NB4 (cell line): ENCODE measurements at regions not wholly inside any gene's neighbourhood (a gene's known extent, or its start where the extent isn't known, plus 50 kb on each side); places are given as distances from the start of the nearest gene placed in this dataset.

Experiments used
- DNase-seq: peaks from one replicate; pipeline ENCODE4 v3.0.0; 2010; ENCODE audit warnings: low read depth
- H3K4me3 ChIP-seq: one replicate; pipeline ENCODE4 v1.5.1; 2011; ENCODE audit warnings: mild to moderate bottlenecking, low read depth, low read length, moderate library complexity
- CTCF ChIP-seq: IDR thresholded peaks from one replicate; pipeline ENCODE4 v1.5.1; 2012; ENCODE audit warnings: low read depth, low read length
- MAX ChIP-seq: IDR thresholded peaks from 2 replicates; pipeline ENCODE4 v1.6.1; 2011; ENCODE audit warnings: low read depth, low read length
- MYC ChIP-seq: IDR thresholded peaks from 2 replicates; pipeline ENCODE4 v1.6.1; 2011; ENCODE audit warnings: low read depth, low read length
- POLR2A ChIP-seq: IDR thresholded peaks from 2 replicates; pipeline ENCODE4 v1.6.1; 2011; ENCODE audit warnings: mild to moderate bottlenecking; ENCODE audit not compliant: insufficient read length; ENCODE audit errors: extremely low read depth

- TF ChIP-seq MYC = no peak
- DNase-seq = no peak
- no peak overlapping the region for H3K4me3 ChIP-seq
Measured at GRCh38 chr3:88267-88666, 108.3 kb upstream of the CHL1 start.

- TF ChIP-seq CTCF (no peak), POLR2A (no peak)
- no peak for DNase-seq
- no peak overlapping the region for H3K4me3 ChIP-seq
Measured at GRCh38 chr3:93746-94145, 102.8 kb upstream of the CHL1 start.

GRCh38 chr3:96259-96658 is 100.3 kb upstream of the CHL1 start:
- H3K4me3 ChIP-seq = no peak overlapping the region
- no peak for DNase-seq
- TF ChIP-seq POLR2A (no peak), MYC (no peak), MAX (no peak), CTCF (no peak)

GRCh38 chr3:97417-98258 is 98.9 kb upstream of the CHL1 start:
- no peak for DNase-seq
- no peak overlapping the region for H3K4me3 ChIP-seq
- TF ChIP-seq POLR2A = no peak
- no peak for TF ChIP-seq MYC
- no peak for TF ChIP-seq CTCF
- no peak for TF ChIP-seq MAX

- DNase-seq = no peak
- no peak overlapping the region for H3K4me3 ChIP-seq
- TF ChIP-seq MAX = no peak
- no peak for TF ChIP-seq MYC
- TF ChIP-seq CTCF = no peak
Measured at GRCh38 chr3:98259-98654, 98.3 kb upstream of the CHL1 start.

- no peak for DNase-seq
- no peak overlapping the region for H3K4me3 ChIP-seq
- TF ChIP-seq CTCF = no peak
- no peak for TF ChIP-seq MAX
- no peak for TF ChIP-seq MYC
- no peak for TF ChIP-seq POLR2A
Measured at GRCh38 chr3:99506-99905, 97.1 kb upstream of the CHL1 start.
